Stimulated activated CD8-positive, alpha-beta memory T cell treated with anti-CD3 and anti-CD28 coated beads, Interleukin-7, amount 100 ng/mL, for 1 hour (primary cell): ENCODE measurements at regions not wholly inside any gene's neighbourhood (a gene's known extent, or its start where the extent isn't known, plus 50 kb on each side); places are given as distances from the start of the nearest gene placed in this dataset.

ENCODE experiments used
- DNase-seq, 2 donors: peaks; one replicate each; pipeline ENCODE4 v3.0.0-alpha.2; 2020; ENCODE audit warnings: low read depth in 2 of 2

DNA sequence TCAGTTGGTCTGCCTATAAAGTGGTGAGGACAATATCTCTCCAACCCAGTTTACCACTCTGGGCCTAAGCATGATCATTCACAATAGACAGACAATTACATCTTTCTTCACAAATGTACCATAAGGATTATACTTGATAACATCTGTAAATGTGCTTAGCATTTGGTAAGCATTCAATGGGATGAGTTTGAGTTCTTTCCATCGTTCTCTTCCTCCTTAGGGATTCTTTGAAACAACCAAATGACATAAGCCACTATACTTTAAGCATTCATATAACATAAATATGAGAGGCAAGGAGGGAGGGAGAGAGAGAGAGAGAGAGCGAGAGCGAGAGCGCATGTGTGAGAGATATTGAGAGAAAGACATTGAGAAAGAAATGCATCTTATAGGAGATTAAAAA is 303.3 kb upstream of the CBLB start:
- no peak for DNase-seq

DNA sequence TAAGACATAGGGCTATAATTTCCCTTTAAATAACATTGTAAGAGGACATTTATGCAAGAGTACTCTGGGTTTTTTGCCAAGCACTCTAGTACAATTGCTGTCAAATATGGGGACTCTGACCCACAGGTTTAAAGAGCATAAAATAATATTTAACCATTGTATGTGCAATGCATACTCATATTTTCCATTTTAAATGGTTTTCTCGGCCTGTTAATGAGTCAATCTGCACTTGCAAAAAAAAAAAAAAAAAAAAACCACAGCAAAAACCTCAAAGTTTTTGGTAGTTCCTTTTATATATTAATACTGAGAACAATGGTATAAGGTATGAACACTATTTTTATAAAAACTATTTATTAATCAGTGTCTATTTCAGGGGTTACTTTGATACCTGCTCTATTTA is 304.0 kb upstream of the CBLB start:
- no peak for DNase-seq

DNA sequence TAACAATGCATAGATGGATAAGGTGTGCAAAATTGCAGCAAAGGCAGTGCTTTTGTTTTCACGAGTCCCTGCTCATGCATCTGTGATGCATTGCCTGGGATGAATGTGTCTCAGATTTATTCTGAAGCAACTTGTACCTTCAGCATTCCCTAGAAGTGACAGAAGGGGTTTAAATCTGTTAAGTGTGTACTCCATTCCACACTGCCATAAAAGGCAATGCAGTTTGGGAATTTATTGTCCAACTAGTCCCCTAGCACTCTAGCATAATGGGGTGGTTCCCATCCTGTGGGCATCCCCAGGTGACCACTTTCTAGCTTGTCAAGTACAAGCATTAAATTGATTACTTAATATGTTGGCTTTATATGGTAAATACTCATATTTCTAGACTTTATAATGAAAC is 306.5 kb upstream of the CBLB start:
- no peak for DNase-seq

DNA sequence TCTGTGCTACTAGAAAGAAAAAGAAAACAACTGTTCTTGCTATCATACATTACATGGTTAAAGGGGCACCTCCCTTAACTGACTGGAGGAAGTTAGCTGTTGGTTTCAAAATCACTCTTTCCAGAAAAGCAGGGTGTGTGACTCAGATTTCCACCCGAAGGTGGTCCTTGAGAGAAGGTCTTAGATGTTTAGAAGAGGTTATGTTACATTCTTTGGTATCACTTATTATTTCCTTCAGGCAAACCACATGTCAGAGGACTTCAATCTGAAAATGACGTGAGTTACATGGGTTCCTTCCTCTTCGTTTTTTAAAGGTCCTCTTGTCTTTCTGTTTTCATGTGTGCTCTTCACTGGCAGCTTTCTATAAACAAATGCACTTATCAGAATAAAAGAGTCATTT is 307.9 kb upstream of the CBLB start:
- peak; percentile 13 to 23 for DNase-seq

DNA sequence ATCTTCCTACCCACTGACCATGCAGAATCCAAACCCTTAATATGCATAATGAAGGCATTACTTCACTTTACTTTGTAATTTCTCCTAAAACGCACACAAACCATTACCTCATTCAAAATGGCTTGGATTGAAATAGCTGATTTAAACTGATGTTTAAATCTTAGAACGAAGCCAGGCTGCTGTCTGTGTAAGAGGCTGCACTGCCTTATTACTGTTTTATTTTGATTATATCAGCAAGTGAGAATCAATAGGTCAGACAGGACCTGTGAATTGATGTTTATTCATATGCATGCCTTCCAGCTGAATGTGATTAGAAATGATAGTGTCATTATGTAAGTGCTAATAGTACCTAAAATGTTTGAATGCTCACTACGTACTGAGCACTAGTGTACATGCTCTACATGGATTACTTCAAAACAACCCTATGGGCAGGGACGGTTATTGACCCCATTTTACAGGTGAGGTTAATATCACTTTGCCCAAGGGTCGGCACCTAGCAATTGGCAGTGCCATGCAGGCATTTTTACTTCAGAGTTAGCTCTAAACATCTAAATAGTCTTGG is 314.2 kb upstream of the CBLB start:
- DNase-seq: no peak

DNA sequence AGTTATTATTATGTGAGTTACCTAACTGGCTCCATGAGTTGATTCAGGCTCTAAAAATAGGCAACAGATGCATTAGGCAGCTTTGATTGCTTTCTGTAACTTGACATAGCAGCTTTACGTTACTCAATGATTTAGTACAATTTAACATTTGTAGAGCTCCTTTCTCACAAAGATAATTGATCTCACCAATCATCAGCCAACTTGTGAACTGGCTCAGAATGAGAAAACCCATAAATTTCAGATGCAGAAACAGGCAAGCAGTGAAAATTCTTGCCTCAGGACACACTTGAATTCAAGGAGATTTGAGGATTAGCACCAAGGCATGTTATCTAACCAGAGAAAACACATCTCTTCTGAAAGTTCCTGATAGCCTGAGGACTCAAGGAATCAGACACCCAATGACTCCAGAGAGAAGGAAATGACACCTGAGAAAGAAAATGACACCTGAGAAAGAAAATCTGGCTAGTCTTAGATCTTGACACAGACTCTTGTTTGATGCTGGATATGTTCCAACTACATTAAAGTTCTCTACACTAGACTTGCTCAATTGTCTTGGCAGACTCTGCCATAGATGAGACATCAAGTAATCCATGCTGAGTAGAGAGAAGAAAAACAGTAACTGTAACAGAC is 315.1 kb upstream of the CBLB start:
- DNase-seq: no peak

DNA sequence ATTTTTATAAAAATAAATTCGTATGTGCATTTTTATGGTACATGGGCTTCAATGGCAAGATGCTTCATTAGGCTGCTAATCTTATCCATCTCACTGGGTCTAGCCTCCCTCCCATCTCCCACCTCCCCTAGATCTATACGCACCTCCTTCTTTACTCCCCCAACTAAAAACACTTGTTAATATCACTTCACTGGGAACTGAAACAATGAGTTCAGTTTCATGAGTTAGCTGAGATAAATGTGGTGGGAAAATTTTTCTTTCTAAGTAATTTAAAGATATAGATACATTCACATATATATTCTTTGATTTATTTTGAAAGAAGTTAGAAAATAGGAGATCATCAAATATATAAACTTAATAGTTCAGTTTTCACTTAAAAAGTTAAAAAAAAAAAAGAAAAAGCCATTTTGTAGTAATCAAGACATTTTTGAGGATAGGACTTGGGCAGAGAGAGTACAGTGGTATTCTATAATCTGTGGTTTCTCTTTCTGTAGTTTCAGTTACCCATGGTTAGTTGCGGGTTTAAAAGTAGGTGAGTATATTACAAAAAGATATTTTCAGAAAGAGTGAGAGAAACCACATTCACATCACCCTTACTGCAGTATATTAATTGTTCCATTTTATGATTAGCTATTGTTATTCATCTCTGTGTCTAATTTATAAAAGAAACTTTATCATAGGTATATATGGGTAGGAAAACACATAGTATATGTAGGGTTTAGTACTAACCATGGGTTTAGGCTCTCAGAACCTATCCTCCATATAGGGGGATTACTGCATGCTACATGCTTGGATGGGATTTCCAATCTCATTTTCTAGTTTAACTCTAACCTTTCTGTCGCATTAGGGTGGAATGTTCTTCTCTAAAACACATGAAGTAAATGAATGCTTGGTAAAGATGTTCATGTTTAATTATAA is 316.0 kb upstream of the CBLB start:
- DNase-seq: no peak

DNA sequence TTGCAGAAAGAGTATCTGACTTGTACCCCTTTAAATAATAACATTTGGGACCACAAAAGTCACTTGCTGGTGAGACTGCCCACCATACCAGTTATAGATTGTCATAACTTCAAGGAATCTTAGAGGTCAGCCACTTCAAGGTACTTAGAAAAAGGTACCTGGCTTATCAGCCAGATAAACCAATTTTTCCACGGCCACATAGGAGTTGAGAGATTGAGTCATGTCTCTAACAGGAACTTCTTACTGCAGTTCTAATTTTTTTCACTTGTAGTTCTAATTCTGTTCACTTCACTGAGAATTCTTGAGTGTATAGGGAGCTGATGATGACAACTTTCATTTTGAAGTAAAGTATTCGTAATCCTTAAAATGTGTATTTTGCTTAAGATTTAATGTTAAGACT is 317.1 kb upstream of the CBLB start:
- no peak for DNase-seq

DNA sequence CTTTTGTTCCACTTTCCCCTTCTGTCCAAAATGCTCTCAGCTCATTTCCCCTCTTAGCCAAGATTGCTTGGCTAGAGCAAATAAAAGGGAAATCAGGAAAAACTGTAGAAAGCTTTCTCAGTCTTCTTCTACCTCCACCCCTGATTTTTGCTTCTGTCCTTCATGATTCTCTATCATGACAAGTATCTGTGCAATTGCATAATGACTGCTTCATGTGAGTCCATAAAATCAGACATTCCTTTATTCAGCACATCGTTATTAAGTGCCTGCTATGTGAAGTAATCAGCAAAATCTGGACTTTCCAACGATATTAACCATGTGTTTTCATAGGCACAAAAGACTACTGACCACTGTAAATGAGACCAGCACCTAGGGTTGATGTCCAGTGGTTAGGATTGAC is 321.5 kb upstream of the CBLB start:
- DNase-seq: no peak

DNA sequence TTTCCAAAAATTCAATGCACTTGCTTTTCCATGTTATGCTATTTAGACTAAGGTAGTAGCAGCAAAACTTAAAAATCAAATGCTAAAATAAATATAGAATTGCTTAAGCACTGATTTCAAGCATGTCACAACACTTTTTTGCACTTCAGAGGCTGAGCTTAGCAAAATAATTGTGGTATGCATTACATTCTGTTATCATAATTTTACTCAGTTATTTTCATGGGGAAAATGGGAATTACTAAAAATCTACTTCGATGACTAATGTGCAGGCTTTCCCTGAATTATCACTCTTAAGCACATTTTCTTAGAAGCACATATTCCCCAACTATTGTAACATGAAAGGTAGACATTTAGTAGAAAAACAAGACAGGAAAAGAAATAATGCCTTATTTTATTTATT is 322.4 kb upstream of the CBLB start:
- no peak for DNase-seq

DNA sequence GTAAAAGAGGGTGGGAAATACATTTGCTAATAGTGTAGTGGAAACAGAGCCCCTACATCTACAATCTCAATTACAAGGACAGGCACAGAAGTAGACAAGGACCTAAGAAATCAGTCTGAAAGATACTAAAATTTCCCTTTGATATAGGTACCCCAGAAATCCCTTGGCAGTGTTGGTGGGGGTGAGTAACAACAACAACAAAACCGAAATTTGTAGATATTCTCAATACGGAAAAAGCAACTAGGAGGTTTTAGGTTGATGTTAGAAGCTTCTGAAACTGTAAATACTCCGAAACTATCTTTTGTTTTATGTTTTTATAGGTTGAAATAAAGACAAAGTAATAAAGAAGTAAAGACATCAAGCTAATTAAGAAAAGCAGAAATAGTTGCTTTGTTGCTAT is 323.1 kb upstream of the CBLB start:
- DNase-seq: no peak

DNA sequence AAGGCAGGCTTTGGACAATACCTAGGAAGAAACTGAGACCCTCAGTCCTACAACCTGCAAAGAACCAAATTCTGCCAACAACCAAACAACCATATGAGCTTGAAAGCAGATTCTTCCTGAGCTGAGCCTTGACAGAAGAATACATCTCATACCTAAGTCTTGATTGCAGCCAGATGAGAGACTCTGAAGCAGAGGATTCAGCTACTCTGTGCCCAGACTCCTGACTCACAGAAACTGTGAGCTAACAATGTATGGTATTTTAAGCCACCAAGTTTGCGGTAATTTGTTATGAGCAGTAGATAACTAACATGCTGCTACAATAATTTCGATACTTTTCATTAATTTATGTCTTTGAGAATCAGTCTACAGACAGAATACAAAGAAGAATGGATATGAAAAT is 325.1 kb upstream of the CBLB start:
- DNase-seq: no peak

DNA sequence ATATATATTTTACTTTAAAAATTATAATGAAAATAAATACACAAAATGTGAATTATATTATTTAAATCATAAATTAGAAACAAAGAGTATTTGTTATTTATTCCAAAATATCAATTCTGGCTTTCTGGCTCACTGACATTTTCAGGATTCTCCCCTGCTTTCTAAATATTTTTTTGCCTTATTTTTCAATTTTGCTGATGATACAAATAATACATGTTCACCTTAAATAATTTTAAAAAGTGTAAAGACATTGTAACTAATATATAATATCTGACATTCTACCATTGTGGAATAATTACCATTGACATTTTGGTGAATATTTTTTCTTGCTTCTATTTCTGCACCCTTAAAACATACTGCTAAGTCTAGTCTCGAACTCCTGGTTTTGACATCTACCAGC is 325.9 kb upstream of the CBLB start:
- DNase-seq: no peak

DNA sequence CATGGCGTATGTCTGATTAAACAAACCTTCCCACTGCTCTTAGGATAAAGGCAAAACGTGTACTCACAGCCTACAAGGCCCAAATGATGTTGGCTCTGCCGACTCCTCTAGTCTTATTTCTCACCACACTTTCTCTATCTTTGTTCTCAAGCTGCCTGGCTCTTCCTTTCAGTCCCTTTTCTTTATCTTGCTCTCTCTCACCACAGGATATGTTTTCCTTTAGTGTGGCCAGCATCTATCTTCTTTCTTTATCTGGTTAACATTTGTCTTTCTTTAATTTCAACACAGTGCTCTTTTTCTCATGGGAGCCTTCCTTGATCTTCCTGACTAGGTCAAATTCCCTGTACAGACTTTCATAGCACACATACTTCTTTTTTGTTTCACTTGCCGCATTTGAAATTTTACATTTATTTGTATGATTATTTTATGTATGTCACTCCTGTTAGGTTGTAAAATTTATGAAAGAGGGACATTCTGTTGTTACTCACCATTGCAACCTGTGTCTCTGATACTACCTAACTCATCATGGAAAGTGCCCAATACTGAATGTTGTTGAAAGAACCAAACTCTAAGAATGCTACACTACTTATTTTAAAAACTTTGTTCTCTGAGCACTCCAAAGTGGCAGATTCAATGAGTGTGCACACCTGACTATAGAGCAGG is 328.9 kb upstream of the CBLB start:
- no peak for DNase-seq

DNA sequence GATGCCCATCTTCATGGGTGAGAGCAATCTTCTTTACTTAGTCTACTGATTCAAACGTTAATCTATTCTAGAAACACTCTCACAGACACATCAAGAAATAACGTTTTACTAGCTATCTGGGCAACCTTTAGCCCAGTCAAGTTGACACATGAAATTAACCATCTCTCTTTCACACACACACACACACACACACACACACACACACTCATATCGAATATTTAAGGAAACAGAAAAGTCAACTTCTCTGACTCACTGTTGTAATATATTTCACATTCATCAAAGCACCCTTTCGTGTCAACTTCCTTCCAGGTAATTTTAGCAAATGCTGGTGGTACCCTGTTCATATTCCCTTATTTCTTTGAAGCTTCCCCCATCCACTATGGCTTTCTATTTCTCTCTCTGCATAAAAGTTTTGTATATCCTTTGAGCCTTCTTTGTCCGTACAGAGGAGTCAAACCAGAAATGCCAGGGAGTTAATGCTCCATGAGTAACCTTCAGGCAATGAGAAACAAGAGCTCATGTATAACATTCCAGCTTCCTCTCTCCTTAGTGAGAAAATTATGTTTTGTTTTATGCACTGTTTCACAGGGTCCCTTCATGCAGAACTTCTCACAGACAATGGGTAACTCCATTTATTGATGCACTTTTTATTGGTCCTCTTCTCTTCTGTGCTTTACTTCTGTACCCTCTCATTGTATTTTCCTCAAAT is 335.5 kb upstream of the CBLB start:
- DNase-seq: no peak

DNA sequence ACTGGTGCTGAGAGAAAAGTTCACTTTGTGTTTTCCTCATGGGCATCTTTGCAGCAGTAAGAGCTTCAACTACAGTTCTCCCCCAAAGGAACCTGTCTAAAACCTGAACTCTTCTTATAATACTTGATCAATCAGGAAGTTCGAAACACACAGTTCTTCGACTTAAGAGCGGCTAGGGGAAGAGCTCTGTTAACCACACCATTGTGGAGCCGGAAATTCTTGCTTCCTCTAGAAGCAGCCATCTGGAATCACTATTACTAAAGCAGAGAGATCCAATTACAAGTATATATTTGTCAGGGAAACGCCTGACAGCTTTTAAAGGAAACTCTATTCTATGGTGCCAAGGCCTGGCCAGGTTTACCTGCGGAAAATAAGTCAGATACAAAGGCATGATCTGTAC is 337.3 kb upstream of the CBLB start:
- DNase-seq: no peak

DNA sequence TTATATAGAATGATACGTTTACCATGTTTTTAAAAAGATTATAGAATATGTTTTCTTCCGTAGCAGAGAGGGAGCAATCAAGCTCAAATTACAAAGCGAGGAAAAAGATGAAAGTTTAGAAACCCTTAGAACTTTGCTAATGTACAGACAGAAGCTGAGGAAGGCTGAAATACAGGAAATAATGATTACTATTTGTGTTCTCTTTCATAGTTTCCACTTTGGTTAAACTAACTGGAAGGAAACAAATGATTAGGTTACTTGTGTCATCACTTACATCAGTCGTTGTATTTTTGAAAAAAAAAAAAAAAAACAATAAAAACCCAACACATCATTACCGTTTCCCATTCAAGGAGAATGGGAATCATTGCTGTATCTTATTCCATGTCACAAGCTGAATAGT is 337.8 kb upstream of the CBLB start:
- no peak for DNase-seq

DNA sequence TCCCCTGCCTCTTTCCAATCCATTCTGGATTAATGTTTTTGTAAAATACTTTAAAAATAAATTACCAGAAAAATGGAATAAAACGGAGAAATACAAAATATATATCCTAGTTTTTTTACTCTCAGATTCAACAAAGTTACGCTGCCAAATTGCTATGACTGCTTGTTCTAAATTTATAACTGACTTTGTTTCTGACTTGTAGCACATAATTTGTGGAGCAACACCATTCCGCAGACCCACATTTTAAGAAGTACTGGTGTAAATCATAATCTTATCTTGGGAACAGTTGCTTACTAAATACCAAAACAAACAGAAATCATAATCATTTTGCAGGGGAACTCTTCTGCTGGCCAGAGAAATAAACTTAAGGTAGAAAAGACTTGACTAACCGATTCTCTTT is 339.4 kb upstream of the CBLB start:
- DNase-seq: no peak

DNA sequence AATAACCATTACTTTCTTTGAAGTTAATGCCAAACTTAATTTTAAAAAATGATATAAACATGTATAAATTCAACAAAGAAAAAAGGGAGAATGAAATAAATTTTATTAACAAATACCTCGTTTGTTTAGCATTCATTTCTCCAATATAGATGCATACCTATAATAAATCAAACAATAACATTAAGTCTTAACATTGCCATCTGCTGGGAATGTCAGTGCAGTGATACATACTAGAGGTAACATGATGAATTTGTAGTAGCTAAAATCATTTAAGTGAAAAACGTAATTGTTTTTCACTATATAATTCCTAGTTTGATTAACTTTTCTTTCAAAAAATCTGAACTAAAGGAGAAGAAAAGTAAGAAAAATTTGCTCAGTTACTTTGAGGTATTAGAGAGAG is 340.2 kb upstream of the CBLB start:
- no peak for DNase-seq

DNA sequence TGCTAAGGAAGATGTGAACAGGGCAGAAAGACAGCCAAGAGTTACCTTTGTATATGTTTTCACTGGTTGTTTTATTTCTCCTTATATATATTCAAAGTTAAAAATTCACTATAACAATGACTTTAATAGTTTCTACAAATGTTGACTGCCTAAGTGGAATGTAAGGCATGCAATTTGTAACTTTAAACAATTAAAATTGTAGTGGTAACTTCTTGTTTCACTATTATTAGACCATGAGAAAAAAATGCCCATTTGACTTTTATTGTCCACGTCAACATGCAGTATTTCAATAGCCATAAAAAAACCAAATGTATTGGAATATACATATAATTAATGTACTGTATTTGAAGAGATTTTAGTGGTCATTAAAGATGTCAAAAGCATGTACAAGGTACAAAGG is 340.7 kb upstream of the CBLB start:
- no peak for DNase-seq

DNA sequence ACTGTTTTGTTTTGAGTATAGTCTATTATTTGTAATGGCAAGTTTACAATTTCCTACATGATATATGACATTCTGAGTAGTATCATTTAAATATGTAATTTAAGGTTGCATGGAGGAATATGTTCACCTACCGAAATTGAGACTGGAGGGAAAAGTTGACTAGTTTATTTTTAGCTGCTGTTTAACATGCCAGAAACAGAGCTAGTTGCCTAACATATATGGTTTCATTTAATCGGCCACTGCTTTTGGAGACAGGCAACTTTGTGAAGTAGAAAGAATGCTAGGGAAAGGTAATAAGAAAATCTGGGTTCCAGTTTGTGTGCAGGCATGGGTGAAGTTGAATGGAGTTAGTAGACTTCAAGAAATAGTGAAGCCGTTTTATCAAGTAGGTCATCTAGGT is 342.1 kb upstream of the CBLB start:
- DNase-seq: no peak

DNA sequence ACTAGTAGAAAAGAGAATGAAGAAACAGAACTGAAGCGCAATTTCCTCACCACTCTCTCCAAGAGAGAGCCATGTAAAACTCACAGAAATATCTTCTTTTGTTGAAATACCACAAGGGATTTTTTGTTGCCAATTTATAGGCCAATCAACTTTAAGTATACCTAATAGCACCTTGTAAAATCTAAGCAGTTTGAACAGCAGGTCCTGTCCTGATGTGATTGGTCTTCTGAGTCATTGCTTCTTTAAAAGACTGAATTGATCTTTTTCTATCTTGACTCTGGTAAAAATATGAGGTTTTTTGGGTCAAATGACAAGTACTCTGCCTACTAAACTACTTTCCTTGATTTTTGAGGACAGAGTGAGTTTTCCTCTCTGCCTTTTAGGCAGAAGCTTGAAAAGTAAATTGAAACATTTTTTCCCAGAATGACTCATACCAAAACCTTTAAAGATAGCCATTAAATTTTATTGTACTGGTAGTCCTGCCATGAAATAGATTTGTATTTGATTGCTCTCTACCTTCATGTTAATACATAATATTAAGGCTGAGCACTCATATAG is 343.9 kb upstream of the CBLB start:
- DNase-seq: no peak
